ENCODE measurements at regions not wholly inside any gene's neighbourhood (a gene's known extent, or its start where the extent isn't known, plus 50 kb on each side); places are given as distances from the start of the nearest gene placed in this dataset.
"Not testable (repeated sequence)": the region's sequence is repeated elsewhere in the genome, so short reads cannot be mapped to it uniquely, and the experiment has no call there.

GRCh38 chr2:155653176-155653575 lies 679.3 kb downstream of the NR4A2 start:
- DNase-seq = no peak

GRCh38 chr2:155651851-155652250 lies 680.7 kb downstream of the NR4A2 start:
- DNase-seq = no peak

DNA sequence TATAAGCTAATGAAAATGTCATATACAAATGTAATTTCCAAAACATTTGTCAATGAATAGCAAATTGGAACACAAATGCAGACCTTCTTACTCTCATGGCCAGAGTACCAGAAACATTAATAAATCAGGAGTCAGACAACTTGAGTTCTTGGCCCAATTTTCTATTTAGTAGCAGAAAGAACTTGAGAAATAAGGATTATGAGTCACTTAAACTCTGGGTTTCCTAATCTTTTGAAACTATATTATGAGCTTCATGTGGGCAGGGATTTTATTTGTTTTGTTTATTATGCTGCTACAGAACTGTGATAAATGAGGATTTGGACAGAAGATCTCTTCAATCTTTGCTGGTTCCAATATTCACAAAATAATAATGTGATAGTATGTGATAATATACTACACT lies 686.7 kb downstream of the NR4A2 start:
- DNase-seq = peak in 2 of 3 donors; percentile 18 to 40

GRCh38 chr2:155643056-155643775 lies 689.3 kb downstream of the NR4A2 start:
- DNase-seq = no peak

DNA sequence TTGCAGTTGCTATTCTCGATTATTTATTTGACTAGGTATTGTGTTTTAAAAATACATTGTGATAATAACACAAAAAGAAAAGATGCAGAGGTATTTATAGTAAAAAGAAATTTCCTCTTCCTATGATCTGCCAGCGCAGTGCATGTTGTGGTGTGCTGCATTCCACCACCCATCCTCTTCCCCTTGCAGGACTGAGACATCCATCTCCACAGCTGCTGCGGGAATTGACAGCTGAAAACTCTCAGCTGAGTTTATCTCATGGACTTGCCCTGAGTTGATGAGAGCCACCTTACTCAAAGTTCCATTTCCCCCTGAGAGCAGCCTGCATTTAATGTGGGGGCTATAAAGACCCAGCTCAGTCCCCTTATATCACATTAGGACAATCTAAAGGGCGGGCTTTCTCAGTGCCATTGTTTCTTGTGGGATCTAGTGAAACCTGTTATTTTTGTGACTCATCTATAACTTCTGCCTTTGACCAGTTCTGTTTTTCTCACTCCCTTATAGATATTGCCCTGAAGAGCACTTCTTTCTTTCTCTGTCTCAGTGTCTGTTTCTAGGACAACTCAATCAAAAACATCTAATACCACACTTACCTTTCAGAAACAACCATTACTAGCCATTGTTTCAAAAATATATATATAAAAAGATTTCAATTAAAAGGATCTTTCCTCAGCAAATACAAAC lies 698.5 kb downstream of the NR4A2 start:
- peak; percentile 27 to 72 (median 58) for DNase-seq

DNA sequence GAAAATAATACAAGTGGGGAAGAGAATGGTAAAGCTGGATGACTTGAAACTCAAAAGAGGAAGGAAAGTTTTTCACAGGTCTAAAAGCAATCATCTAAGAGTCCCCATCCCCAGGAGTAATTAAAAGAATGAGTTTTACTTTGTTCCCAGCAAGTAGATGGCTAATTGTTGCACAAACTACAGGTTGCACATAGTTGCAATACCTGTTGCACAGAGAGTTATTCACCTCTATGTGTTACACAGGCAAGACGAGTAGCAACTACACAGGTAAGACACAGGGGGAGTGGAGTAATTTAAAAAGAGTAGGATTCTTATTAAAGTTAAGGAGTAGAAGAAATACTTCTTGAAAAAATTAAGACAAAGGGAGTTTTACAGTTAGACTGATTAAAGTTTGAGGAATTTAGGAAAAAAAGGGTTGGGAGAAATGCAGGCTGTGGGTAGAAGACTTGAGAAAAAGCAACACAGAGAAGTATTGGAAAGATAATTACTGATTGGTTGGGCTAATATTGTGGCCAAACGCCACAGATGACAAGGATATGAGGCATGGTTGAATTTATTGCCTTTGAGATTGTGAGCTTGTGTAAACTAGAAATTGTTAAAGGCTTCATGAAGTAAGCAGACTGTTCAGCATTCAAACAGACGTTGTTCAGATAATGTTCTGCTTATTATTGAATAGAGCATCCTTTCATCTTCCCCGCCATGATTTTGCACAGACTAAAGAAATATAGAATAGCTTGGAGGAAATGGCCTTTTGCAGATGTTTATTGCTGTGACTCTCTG lies 699.3 kb downstream of the NR4A2 start:
- DNase-seq = no peak

GRCh38 chr2:155630760-155631159 lies 701.8 kb downstream of the NR4A2 start:
- no peak for DNase-seq

DNA sequence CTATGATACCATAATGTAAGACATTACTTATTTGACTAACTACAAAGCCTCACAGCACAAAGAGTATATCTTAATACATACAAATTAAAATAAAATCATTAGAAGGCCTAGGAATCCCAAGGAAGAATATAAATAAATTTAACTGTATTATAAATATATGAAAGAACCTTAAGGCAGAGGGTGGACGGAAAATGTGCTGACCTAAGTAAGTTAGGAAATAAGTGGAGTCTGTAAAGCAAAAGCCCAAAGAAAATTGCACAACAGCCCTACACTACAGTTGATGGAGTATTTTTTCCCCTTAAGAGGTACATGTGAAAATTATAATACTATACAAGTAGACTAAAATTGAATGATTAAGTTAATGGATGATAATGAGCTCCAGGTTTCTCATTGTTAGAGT lies 710.1 kb downstream of the NR4A2 start:
- no peak for DNase-seq

GRCh38 chr2:155600914-155601760 lies 731.4 kb downstream of the NR4A2 start:
- no peak for DNase-seq

DNA sequence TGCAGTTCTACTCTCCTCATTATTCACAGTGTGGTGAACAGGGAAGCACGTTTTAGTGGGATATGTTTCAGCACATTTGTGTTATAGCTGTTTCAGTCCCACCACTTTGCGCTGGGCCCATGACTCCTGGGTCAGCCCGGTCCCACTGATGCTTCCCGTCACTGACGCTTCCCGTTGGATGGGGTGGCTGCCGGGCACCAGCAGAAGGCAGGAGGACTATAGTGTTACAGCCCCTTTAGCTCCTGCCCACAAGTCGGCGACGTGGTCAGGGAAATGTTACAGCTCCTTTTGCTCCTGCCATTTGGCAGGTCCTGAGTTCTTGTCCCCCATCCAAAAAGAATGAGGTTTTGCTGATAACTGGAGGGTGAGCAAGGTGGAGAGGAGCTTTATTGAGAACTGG lies 732.2 kb downstream of the NR4A2 start:
- DNase-seq = no peak

- no peak for DNase-seq
Observed at GRCh38 chr2:155599834-155600233, 732.7 kb downstream of the NR4A2 start.

DNA sequence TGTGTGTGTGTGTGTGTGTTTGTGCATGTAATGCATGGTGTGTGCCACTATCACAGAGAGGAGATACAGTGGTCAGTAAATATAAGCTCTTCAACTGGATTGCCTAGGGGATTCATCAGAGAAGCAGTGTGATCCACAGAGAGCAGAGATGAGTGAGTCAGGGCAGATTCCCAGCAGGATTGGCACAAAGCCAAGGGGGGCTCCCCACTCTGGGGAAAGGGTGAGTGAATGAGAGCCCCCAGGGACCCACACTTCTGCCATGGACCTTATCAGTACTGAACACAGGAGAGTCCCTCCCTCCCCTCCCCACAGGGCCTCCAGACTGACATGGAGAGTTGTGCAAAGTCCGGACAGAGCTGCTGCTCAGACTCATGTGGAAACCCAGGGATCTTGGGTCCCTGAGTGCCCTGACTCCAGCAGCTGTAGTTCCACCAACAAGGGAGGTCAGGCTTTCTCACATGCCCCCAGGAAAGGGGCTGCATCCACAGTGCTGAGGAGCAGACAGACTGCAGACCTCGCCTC lies 748.8 kb downstream of the NR4A2 start:
- no peak for DNase-seq

- no peak for DNase-seq
Observed at GRCh38 chr2:155574941-155575340, 757.6 kb downstream of the NR4A2 start.

DNA sequence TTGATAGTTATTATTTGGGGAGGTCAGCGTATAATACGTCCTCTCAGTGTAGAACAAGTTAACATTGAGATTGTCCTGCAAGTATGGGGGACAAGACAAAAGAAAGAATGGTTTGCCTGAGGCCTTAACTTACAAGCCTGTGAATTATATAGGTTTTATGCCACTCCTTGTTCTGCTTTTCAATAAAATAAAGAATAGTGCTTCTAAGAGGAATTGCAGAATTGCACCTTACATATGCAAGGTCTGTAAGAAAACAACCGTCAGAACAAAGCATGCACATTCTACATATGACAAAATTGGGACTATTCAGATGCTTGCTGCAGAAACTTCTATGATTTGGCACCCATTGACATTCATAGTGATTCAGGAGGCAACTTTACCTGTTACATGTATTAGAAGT lies 785.0 kb downstream of the NR4A2 start:
- no peak for DNase-seq

GRCh38 chr2:155546721-155547555 lies 785.6 kb downstream of the NR4A2 start:
- DNase-seq = no peak

DNA sequence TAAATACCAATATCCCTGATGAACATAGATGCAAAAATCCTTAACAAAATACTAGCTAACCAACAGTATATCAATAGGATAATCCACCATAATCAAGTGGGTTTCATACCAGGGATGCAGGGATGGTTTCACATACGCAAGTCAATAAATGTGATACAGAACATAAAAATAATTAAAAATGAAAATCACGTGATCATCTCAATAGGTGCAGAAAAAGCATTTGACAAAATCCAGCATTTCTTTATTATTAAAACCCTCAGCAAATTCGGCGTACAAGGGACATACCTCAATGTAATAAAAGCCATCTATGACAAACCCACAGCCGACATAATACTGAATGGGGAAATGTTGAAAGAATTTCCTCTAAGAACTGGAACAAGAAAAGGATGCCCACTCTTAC lies 793.5 kb downstream of the NR4A2 start:
- DNase-seq = not testable (repeated sequence)

DNA sequence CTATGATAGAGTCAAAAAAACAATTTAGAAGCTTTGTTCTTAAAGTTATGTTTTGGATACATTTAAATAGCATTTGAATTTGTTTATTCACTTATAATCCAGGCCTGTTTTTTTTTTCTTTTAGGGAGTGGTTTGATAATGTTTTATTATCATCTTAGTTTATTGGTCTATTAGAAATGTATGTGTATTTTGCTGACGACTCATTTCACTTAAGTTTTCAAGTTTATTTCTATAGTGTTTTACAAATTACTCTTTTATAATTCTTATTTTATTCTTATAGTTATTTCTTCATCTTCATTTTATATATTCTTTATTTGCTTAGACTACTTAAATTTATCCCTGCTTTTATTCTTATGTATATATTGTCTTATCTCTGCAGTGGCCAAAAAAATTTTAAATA lies 804.5 kb downstream of the NR4A2 start:
- DNase-seq = no peak

DNA sequence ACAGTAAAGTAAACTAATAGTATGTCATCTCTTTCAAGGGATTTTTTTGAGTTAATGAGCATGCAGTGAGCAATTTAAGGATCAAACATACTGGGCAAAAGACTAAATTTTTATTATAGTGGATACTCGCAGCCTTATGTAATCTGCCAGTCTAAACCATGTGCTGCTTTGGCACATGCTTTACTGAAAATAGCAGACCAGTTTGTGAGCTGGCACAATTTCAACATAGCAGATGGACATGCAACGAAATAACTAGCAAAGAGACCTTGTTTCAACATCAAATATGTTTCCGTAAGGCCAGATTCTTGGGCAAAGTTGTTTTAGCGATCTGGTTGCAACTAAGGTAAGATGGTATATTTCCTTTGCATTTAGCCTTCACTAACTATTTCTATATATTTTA lies 807.3 kb downstream of the NR4A2 start:
- DNase-seq = no peak

DNA sequence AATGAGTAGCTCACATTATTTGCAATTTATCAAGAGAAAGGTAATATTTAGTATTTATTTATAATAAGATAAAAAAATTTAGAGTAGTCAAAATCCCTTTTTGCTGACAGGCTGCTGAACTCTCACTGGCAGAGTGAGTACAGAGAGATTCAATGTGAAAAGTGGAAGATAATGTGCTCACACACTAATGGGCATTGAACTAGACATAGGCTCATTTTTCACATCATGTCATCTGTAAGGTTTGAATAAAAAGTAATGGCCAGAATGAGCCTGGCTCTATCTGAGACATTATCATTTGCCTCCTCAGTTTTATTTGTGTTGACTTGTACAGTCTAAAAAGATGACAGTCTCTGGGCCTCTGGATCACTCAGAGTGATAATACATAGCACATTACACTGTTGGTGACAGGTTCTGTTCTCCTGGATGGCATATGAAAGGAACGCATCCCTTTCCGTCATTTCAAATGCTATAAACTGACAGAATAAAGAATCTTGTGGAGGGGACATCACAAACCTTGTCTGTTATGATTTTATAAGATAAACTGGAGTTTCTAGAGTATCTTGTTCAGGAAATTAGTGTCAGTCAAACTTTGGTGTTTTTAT lies 812.9 kb downstream of the NR4A2 start:
- DNase-seq = no peak

DNA sequence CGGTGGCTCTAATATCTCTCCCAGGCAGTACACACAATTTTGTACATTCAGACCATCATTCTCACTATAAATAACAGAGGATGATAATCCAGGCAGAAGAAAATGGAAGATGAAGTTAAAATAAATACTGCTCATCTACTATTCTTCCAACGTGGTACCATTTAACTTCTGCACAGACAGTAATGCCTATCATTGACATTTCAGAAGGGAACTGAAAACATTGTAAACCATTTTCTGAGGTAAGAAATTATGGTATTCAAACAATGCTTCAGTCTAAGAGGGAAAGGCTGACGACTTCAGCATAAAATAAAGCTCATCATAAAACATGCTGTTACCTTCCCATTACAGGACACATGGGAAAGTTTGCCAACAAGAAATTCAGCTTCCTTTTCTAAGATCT lies 814.4 kb downstream of the NR4A2 start:
- no peak for DNase-seq

GRCh38 chr2:155517362-155517761 lies 815.2 kb downstream of the NR4A2 start:
- DNase-seq = no peak
